Hepatocyte (in vitro differentiated cells): ENCODE measurements at regions not wholly inside any gene's neighbourhood (a gene's known extent, or its start where the extent isn't known, plus 50 kb on each side); places are given as distances from the start of the nearest gene placed in this dataset.

Experiments
- EZH2phosphoT487 ChIP-seq: fragments of 200-600 bp; sonication (generic); IDR thresholded peaks from one replicate; pipeline ENCODE4 v1.6.1; 2018; ENCODE audit warnings: antibody characterized with exemption, mild to moderate bottlenecking, low read depth, moderate library complexity; ENCODE audit not compliant: unreplicated experiment, severe bottlenecking
- TF ChIP-seq, protein P1 (sequence below): fragments of 200-600 bp; sonication (generic); IDR thresholded peaks from 2 replicates; pipeline ENCODE4 v1.5.1; 2016; ENCODE audit warnings: antibody characterized with exemption, mild to moderate bottlenecking; ENCODE audit not compliant: poor library complexity

DNA sequence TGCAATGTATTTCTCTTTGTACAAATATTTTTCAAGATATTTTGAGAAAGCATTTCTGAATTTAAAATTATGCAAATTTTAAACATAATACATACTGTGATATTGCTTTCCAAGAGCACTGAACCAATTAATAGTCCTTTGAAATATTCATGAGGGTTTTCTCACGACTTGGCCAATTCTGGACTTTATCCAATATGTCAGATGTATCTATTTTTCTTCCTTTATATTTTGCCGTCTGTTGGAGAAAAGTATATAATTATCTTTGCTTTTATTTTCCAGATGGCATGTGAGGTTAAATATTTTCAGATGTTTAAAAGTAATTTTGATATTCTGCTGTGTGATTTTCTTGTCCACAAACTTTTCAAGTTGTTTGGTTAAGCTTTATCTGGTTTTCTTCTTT lies 378.9 kb downstream of the SLCO4C1 start:
- TF ChIP-seq, protein P1, sequence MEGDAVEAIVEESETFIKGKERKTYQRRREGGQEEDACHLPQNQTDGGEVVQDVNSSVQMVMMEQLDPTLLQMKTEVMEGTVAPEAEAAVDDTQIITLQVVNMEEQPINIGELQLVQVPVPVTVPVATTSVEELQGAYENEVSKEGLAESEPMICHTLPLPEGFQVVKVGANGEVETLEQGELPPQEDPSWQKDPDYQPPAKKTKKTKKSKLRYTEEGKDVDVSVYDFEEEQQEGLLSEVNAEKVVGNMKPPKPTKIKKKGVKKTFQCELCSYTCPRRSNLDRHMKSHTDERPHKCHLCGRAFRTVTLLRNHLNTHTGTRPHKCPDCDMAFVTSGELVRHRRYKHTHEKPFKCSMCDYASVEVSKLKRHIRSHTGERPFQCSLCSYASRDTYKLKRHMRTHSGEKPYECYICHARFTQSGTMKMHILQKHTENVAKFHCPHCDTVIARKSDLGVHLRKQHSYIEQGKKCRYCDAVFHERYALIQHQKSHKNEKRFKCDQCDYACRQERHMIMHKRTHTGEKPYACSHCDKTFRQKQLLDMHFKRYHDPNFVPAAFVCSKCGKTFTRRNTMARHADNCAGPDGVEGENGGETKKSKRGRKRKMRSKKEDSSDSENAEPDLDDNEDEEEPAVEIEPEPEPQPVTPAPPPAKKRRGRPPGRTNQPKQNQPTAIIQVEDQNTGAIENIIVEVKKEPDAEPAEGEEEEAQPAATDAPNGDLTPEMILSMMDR, result no peak
- TF ChIP-seq EZH2phosphoT487, result no peak
